ENCODE measurements at regions not wholly inside any gene's neighbourhood (a gene's known extent, or its start where the extent isn't known, plus 50 kb on each side); places are given as distances from the start of the nearest gene placed in this dataset.

GRCh38 chr11:101729406-101730078, 145.7 kb upstream of the TRPC6 start:
- in situ Hi-C loops (cut with MboI; ENCODE audit: low sequenced_read_pairs, unreplicated experiment), result no loop called here
- no peak for DNase-seq (ENCODE audit: low spot score)
- TF ChIP-seq CTCF (IDR thresholded peaks at IDR 0.05; ENCODE audit: borderline replicate concordance, control extremely low read depth, extremely low read depth, insufficient read depth, missing control alignments), result no peak

DNA sequence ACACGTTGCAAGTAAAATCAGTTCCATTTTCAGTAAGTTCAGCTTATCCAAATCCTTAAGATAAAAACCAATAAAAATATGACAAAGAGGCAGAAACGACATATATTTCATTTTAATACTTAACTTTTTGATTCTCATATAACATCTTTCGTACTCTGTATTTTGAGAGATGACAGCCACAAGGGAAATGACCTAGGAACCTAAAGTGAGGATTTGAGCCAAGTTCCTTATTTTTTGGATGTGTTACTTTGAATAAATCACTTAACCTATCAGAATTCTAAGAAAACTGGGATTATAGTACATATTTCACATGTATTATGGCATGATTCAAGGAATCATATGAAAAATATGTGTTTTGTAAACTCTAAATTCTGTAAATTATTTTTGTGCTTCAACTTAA, 143.6 kb upstream of the TRPC6 start:
- DNase-seq (ENCODE audit: low spot score), result no peak
- TF ChIP-seq CTCF (IDR thresholded peaks at IDR 0.05; ENCODE audit: borderline replicate concordance, control extremely low read depth, extremely low read depth, insufficient read depth, missing control alignments), result no peak
- in situ Hi-C loops (cut with MboI; ENCODE audit: low sequenced_read_pairs, unreplicated experiment), result no loop called here

GRCh38 chr11:101726988-101727387, 143.2 kb upstream of the TRPC6 start:
- in situ Hi-C loops (cut with MboI; ENCODE audit: low sequenced_read_pairs, unreplicated experiment), result no loop called here
- no peak for DNase-seq (ENCODE audit: low spot score)
- TF ChIP-seq CTCF (IDR thresholded peaks at IDR 0.05; ENCODE audit: borderline replicate concordance, control extremely low read depth, extremely low read depth, insufficient read depth, missing control alignments), result no peak

DNA sequence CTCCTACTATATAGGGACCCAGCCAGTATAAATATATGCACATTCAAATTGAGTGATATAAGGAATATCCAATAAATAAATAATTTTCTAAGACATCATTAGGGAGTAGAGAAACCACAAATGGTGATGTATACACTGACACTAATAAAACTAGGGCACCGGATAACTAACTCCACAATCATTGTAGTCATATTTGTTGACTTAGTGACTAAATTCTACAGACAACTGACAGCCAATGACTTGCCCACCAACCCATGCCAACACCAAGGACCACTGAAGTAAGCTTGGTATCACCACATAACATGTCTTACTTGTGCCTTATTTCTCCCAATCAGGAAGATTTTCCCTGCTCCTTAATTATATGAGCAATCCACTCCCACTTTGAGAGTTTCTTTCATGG, 139.6 kb upstream of the TRPC6 start:
- in situ Hi-C loops (cut with MboI; ENCODE audit: low sequenced_read_pairs, unreplicated experiment), result no loop called here
- TF ChIP-seq CTCF (IDR thresholded peaks at IDR 0.05; ENCODE audit: borderline replicate concordance, control extremely low read depth, extremely low read depth, insufficient read depth, missing control alignments), result no peak
- DNase-seq (ENCODE audit: low spot score), result no peak

GRCh38 chr11:101721270-101721669, 137.5 kb upstream of the TRPC6 start:
- TF ChIP-seq CTCF (IDR thresholded peaks at IDR 0.05; ENCODE audit: borderline replicate concordance, control extremely low read depth, extremely low read depth, insufficient read depth, missing control alignments), result no peak
- no peak for DNase-seq (ENCODE audit: low spot score)
- in situ Hi-C loops (cut with MboI; ENCODE audit: low sequenced_read_pairs, unreplicated experiment), result no loop called here

GRCh38 chr11:101718402-101718801, 134.6 kb upstream of the TRPC6 start:
- TF ChIP-seq CTCF (IDR thresholded peaks at IDR 0.05; ENCODE audit: borderline replicate concordance, control extremely low read depth, extremely low read depth, insufficient read depth, missing control alignments), result no peak
- in situ Hi-C loops (cut with MboI; ENCODE audit: low sequenced_read_pairs, unreplicated experiment), result no loop called here
- no peak for DNase-seq (ENCODE audit: low spot score)
